Esophagus muscularis mucosa (tissue), 4 donors: ENCODE measurements at regions not wholly inside any gene's neighbourhood (a gene's known extent, or its start where the extent isn't known, plus 50 kb on each side); places are given as distances from the start of the nearest gene placed in this dataset.

ENCODE experiments used
- DNase-seq: peaks from one replicate; pipeline ENCODE4 v3.0.0-alpha.2; 2017; ENCODE audit errors: extremely low spot score
- H3K27ac ChIP-seq, 4 donors: fragments of 200-600 bp; sonication (generic); replicated peaks in 1 of 4; 1 replicate in 3 of 4; 2 replicates in 1 of 4; pipeline ENCODE4 v1.5.1; 2016 to 2019; ENCODE audit warnings: mild to moderate bottlenecking in 1 of 4
- H3K27me3 ChIP-seq, 4 donors: fragments of 200-600 bp; sonication (generic); one replicate each; pipeline versions ENCODE4 v1.5.1 to v1.6.0; 2016 to 2019
- H3K36me3 ChIP-seq, 4 donors: fragments of 200-600 bp; sonication (generic); one replicate each; pipeline ENCODE4 v1.5.1; 2016 to 2019
- H3K4me1 ChIP-seq, 4 donors: fragments of 200-600 bp; sonication (generic); one replicate each; pipeline ENCODE4 v1.5.1; 2016 to 2019
- H3K4me3 ChIP-seq, 4 donors: fragments of 200-600 bp; sonication (generic); 1 replicate in 2 of 4; 2 replicates in 2 of 4; pipeline ENCODE4 v1.5.1; 2016 to 2019; ENCODE audit warnings: mild to moderate bottlenecking in 4 of 4, moderate library complexity in 1 of 4
- H3K9me3 ChIP-seq, 4 donors: fragments of 200-600 bp; sonication (generic); 1 replicate in 3 of 4; 2 replicates in 1 of 4; pipeline ENCODE4 v1.5.1; 2016 to 2019
- CTCF ChIP-seq, 3 experiments: fragments of 200-600 bp in 2 of 3; fragments of 450-650 bp in 1 of 3; sonication (generic) in 2 of 3; IDR thresholded peaks; one replicate each; pipeline ENCODE4 v1.5.1; 2017 to 2019; ENCODE audit warnings: antibody characterized with exemption in 3 of 3, mild to moderate bottlenecking in 2 of 3, moderate library complexity in 1 of 3
- EP300 ChIP-seq: sonication (generic); formaldehyde crosslinking; IDR thresholded peaks from one replicate; pipeline ENCODE4 v1.6.1; 2017; ENCODE audit warnings: antibody characterized with exemption
- POLR2A ChIP-seq: fragments of 450-650 bp; IDR thresholded peaks from one replicate; pipeline ENCODE4 v1.6.1; 2017; ENCODE audit warnings: antibody characterized with exemption, moderate library complexity, mild to moderate bottlenecking, low read depth
- POLR2AphosphoS5 ChIP-seq, 2 donors: sonication (generic); formaldehyde crosslinking; IDR thresholded peaks; one replicate each; pipeline ENCODE4 v1.6.1; 2017; ENCODE audit warnings: antibody characterized with exemption in 2 of 2
- WGBS: methylation state at CpG from one replicate; pipeline ENCODE4 v1.1.5; 2018; 5-methylcytosine and 5-hydroxymethylcytosine counted together
- intact Hi-C: fragments of 100-400 bp; cut with DNase I; formaldehyde crosslinking; loops from one replicate; pipeline ENCODE4 v1.15.1; 2023

DNA sequence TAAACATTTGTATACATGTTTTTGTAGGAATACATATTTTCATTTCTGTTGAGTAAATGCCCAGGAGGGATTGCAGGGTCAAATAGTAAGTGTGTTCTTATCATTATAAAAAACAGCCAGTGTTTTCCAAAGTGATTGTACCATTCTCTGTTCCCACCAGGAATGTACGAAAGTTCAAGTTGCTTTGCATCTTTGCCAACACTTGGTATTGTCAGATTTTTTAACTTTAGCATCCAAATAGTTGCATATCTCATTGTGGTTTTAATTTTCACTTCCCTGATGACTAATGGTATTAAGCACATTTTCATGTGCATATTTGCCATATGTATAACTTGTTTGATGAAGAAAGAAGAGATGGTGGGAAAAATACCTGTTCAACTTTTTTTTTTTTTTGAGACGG is 213.9 kb downstream of the ZNF365 start:
- H3K36me3 ChIP-seq: no peaks in the 10 kb centered on the region
- no peak overlapping the region for H3K27ac ChIP-seq
- H3K27me3 ChIP-seq: no peaks in the 10 kb centered on the region
- WGBS: 83% methylated on average over 2 of the region's 2 CpGs
- TF ChIP-seq EP300 (no peak), POLR2A (no peak), CTCF (IDR thresholded peaks at IDR 0.05) (no peak), POLR2AphosphoS5 (IDR thresholded peaks at IDR 0.05) (no peak)
- intact Hi-C loops: no loop called here
- no peaks in the 10 kb centered on the region for H3K9me3 ChIP-seq
- H3K4me1 ChIP-seq: peaks cover 0 to 18% (median 4%) of the 10 kb centered on the region in 4 donors
- DNase-seq: no peak
- no peak overlapping the region for H3K4me3 ChIP-seq

DNA sequence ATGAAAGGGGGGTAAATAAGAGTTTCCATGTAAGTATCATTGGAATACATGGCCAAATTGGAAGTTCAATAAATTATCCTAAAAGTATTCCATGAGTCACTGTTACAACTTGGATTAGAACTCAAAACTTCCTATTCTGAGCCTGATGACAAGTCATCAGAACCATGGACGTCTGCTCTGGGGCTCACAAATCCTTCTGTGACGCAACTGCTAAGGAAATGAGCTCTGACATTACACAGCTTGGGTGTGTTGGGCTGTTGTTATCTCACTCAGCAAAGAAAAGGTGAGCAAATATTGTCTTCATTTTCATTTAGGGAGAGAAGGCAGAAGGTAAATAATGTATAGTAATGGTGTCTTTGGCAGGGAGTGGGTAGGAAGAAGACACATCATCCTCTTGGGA is 214.8 kb upstream of the ADO start:
- intact Hi-C loops: loop anchor here (5.0 to 10.0 kb wide), 2 partner anchors 145 to 228 kb away; partner anchors contain the start of gene EGR2
- H3K4me1 ChIP-seq: peaks cover 0 to 5% (median 1%) of the 10 kb centered on the region in 4 donors

DNA sequence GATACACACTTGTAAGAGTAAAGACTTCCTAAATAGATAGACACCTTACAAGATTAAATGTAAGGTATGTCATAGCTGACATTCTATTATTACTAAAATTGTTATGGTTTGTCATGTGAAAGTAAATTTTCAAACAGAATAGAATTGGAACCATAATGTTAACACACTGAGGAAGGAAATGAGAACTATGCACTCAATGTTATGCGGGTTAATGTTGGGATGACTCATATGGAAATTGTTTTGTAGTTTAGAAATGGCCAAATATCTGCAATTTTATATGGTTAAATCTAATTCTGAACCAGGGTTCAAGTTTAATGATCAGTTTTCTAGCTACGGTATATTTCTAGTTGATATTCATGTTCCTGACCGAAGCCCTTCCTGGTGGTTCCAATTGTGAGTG is 214.2 kb upstream of the ADO start:
- DNase-seq: no peak
- H3K4me3 ChIP-seq: no peak overlapping the region
- 80% methylated on average over 3 of the region's 3 CpGs for WGBS
- no peaks in the 10 kb centered on the region for H3K27me3 ChIP-seq
- TF ChIP-seq CTCF (IDR thresholded peaks at IDR 0.05): no peak
- no peak for TF ChIP-seq EP300
- no peak for TF ChIP-seq POLR2AphosphoS5 (IDR thresholded peaks at IDR 0.05)
- no peak for TF ChIP-seq POLR2A
- H3K27ac ChIP-seq: no peak overlapping the region
- intact Hi-C loops: loop anchor here (5.0 to 10.0 kb wide), 2 partner anchors 146 to 227 kb away; partner anchors contain the start of gene EGR2
- peaks cover 0 to 5% (median 0%) of the 10 kb centered on the region in 4 donors for H3K4me1 ChIP-seq
- no peaks in the 10 kb centered on the region for H3K36me3 ChIP-seq
- no peaks in the 10 kb centered on the region for H3K9me3 ChIP-seq

More for the DNA sequence above, 214.8 kb upstream of the ADO start:
- Histone ChIP-seq H3K27ac (no peak overlapping the region), H3K27me3 (no peaks in the 10 kb centered on the region), H3K36me3 (no peaks in the 10 kb centered on the region), H3K4me3 (no peak overlapping the region), H3K9me3 (no peaks in the 10 kb centered on the region)
- no peak for DNase-seq
- 57% methylated on average over 2 of the region's 2 CpGs for WGBS
- TF ChIP-seq CTCF (IDR thresholded peaks at IDR 0.05) (no peak), EP300 (no peak), POLR2A (no peak), POLR2AphosphoS5 (IDR thresholded peaks at IDR 0.05) (no peak)

GRCh38 chr10:62594093-62594520 is 210.4 kb upstream of the ADO start:
- Histone ChIP-seq H3K27ac (no peak overlapping the region), H3K4me3 (no peak overlapping the region), H3K9me3 (no peaks in the 10 kb centered on the region), H3K4me1 (peaks cover 0 to 5% (median 0%) of the 10 kb centered on the region in 4 donors), H3K27me3 (no peaks in the 10 kb centered on the region), H3K36me3 (no peaks in the 10 kb centered on the region)
- DNase-seq: no peak
- intact Hi-C loops: loop anchor here (2.0 to 10.0 kb wide), 3 partner anchors 149 to 563 kb away; partner anchors contain the start of gene EGR2
- 47% methylated on average over 3 of the region's 3 CpGs for WGBS
- TF ChIP-seq POLR2A: no peak
- TF ChIP-seq CTCF (IDR thresholded peaks at IDR 0.05): peak; percentile 77 to 88 (median 88)
- TF ChIP-seq EP300: no peak
- TF ChIP-seq POLR2AphosphoS5 (IDR thresholded peaks at IDR 0.05): no peak

DNA sequence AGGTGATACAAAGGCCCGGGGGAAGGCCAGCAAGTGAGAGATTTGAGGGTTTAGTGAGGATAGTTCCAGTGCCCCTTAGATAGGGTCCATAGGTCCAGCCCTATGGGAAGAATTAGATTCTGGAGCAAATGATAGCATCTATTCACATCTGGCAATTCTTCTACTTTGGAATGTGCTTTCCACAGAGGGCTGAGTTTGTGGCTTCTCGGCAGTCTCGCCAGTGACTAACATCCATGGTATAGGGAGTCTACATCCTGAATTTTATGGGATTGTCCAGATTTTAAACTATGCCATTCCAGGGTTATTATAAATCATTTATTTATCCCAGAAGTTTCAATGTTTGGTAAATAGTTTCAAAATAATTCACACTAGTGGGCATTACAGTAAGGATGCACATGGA is 207.3 kb upstream of the ADO start:
- no peaks in the 10 kb centered on the region for H3K27me3 ChIP-seq
- no peak for DNase-seq
- no peak overlapping the region for H3K4me3 ChIP-seq
- TF ChIP-seq EP300 (no peak), POLR2A (no peak)
- no peaks in the 10 kb centered on the region for H3K9me3 ChIP-seq
- WGBS: 81% methylated on average over 3 of the region's 3 CpGs
- no peaks in the 10 kb centered on the region for H3K36me3 ChIP-seq
- peaks cover 0 to 5% (median 0%) of the 10 kb centered on the region in 4 donors for H3K4me1 ChIP-seq
- H3K27ac ChIP-seq: no peak overlapping the region
- intact Hi-C loops: loop anchor here (10.0 kb wide), 1 partner anchor 152 kb away; no protein-coding TSS in a partner anchor
